OCI-LY1 (cell line): ENCODE measurements at regions not wholly inside any gene's neighbourhood (a gene's known extent, or its start where the extent isn't known, plus 50 kb on each side); places are given as distances from the start of the nearest gene placed in this dataset.

Experiments
- CTCF ChIP-seq: fragments of 200-600 bp; sonication (generic), shearing (Covaris generic); IDR thresholded peaks from 2 replicates; pipeline ENCODE4 v1.5.1; 2017; ENCODE audit warnings: mild to moderate bottlenecking, antibody characterized with exemption, low read length, moderate library complexity, mixed read lengths
- EZH2 ChIP-seq: fragments of 200-600 bp; sonication (generic), shearing (Covaris generic); IDR thresholded peaks from 2 replicates; pipeline ENCODE4 v1.8.0; 2017; ENCODE audit warnings: borderline replicate concordance, mixed run types, mild to moderate bottlenecking, antibody characterized with exemption, low read length, moderate library complexity, mixed read lengths

GRCh38 chr2:185337033-185337432, 401.6 kb upstream of the FSIP2 start:
- TF ChIP-seq CTCF (no peak), EZH2 (no peak)
